GM21390 (cell line): ENCODE measurements at regions not wholly inside any gene's neighbourhood (a gene's known extent, or its start where the extent isn't known, plus 50 kb on each side); places are given as distances from the start of the nearest gene placed in this dataset.

Experiments
- ATAC-seq: cut with Tn5 transposase; IDR thresholded peaks from one replicate; pipeline ENCODE4 v1.9.1; 2021; ENCODE audit not compliant: unreplicated experiment

- no peak for ATAC-seq
Observed at GRCh38 chr1:187413405-187414169, 584.8 kb downstream of the PLA2G4A start.

DNA sequence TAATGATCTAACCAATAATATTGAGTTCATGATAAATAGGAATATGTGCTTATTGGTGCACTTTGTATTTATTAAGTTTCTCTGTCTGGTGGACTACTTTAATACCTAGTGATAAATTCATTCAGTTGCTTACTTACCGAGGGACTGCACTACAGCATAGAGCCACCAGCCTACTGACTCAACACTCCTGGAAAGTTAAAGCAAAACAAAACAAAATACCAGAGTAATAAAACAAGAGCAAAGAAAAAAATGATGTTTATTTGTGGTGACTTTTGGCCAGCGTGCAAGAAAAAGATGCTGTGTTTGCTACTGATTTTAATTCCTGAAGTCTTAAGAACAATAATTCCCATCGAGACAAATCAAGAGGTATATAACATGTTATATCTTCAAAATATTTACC lies 586.3 kb downstream of the PLA2G4A start:
- no peak for ATAC-seq

DNA sequence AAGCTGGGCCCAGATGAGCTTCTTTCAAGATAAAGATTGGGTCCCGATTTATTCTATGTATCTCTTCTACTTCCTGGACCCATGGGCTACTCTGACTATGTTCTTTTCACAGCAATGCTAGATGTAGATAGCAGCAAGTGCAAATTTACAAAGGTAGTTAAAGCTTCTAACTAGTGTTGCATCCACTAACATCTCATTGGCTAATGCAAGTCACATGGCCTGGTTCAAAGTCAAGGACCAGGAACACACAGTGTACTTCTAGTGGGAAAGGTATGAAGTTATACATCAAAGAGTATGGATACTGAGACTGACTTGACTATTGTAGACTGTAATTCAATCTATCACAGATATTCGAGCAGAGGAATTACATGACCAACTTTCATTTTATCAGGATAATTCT lies 588.8 kb downstream of the PLA2G4A start:
- ATAC-seq = no peak

DNA sequence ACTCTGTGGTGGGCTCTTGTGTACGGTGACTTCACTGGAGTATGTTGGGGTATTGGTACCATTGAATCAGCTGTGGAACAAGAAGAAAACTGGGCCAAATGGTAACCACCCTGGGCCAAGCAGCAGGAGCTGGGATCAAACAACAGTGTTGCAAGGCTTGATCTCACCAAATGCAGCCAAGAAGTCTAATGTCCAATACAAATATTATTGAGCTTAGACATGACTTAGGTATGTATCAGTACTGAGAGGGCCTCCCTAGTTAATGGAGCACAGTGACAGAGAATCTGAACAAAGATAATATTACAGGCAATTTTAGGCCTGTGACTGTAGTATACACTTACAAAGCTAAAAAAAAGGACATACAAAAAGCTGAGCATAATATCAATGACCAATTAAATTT lies 604.8 kb downstream of the PLA2G4A start:
- ATAC-seq = no peak

GRCh38 chr1:187442603-187443002 lies 613.9 kb downstream of the PLA2G4A start:
- ATAC-seq = no peak

- no peak for ATAC-seq
Observed at GRCh38 chr1:187443939-187444338, 615.2 kb downstream of the PLA2G4A start.

GRCh38 chr1:187445066-187445465 lies 616.3 kb downstream of the PLA2G4A start:
- ATAC-seq = no peak

DNA sequence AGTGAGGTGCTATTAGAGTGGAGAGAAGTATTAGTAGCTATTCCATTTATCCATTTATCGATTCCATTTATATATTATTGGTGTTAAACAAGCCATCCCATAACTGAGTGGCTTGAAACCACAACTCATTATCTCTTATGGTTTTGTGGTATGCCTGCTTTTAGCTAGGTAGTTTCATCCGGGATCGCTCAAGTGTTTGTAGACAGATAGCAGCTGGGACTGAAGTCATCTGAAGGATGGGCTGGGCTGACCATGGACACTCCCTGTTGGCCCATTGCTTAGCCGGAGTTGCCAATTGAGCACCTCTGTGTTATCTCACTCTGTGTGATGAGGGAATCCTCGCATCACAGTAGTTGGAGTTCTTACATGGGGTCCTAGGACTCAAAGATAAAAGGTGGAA lies 622.5 kb downstream of the PLA2G4A start:
- no peak for ATAC-seq

DNA sequence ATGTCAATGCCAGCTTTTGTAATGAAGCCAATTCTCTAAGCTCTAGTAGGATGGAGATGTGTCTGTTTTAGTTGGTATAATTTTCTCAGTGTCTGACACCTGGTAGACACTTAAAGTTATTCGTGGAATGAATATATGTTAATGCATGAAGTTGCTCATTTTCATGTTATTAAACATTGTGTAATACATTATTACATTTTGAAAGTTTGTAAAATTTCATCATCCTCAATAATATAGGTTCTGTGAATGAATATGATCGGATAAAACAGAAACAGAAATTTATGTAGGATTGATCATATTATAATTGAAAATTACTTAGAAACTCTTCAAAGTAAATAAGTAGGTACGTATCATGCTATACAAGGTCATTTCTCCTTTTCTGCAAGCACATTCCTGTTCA lies 625.3 kb downstream of the PLA2G4A start:
- no peak for ATAC-seq

DNA sequence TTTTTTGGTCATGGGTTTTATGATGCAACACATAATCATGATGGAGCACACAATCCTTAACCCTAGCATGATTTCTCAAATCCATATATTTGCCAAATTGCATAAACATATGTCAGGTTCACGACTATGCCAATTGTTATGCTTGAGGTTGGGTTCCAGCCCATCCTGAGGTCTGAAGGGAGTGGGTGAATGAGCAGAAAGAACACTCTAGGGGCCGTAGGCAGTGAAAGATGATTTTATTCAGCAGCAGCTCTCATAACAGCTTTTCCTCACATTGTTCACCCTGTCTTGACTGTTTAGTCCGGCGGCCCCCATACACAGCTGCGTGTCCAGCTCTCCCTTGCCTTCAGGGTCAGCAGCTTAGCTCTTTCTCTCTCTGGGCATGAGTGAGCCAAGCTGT lies 627.7 kb downstream of the PLA2G4A start:
- no peak for ATAC-seq

DNA sequence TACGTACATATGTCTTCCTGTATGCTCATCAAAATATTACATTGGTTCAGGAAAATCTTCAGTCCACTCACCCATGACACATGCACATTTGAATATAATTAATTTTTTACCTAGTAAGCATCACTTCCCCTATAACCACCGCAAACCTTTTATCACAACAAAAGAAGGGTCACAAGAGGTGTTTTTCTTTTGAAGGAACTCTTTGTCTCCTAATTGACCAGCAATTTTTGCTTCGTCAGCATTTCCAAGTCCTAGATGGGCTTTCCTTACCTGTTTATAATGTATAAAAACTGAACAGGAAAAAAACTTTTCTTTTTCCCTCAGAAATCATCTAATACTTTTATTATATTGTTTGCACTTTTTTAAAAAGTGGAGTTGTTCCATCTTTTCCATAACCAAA lies 631.3 kb downstream of the PLA2G4A start:
- no peak for ATAC-seq

GRCh38 chr1:187464320-187464719 lies 635.6 kb downstream of the PLA2G4A start:
- no peak for ATAC-seq

GRCh38 chr1:187465441-187465840 lies 636.7 kb downstream of the PLA2G4A start:
- no peak for ATAC-seq

DNA sequence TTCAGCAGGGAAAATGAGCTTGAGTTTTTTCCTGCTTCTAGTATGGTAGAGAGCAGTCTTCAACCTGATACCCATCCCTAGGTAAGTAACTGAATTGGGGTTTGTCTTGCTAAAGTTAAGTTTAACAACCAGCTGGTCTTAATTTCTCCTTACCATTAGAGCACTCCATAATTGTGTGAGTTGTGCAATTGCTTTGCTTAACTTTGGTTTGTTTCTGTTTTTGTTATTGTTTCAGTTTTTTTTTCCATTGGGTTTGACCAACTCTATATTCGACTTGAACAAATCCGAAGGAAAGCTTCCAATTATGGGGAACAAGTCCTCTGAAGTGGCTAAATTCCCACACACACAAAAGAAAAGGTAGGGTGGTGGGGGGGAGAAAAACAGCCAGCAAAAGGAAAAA lies 641.1 kb downstream of the PLA2G4A start:
- no peak for ATAC-seq

- no peak for ATAC-seq
Observed at GRCh38 chr1:187471555-187471954, 642.8 kb downstream of the PLA2G4A start.

- ATAC-seq = no peak
Observed at GRCh38 chr1:187474336-187474735, 645.6 kb downstream of the PLA2G4A start.

GRCh38 chr1:187476671-187477070 lies 647.9 kb downstream of the PLA2G4A start:
- ATAC-seq = no peak

DNA sequence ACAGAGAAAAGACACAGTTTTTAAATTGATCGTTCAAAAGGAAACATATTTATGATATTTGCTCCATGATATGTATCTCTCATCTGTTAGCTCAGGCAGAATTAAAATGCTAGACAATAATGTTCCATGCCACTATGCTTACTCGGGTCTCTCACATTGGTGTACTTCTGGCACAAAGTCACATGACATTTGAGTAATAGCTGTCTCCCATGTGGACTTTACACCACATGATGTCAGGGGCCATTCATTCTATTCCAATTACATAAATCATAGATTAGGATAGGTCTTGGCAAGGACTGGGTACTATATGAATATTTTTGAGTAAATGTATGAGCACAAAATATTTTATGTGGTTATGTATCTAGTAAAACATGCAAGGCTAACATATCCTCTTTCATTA lies 648.4 kb downstream of the PLA2G4A start:
- no peak for ATAC-seq

- ATAC-seq = no peak
Observed at GRCh38 chr1:187477535-187477934, 648.8 kb downstream of the PLA2G4A start.

DNA sequence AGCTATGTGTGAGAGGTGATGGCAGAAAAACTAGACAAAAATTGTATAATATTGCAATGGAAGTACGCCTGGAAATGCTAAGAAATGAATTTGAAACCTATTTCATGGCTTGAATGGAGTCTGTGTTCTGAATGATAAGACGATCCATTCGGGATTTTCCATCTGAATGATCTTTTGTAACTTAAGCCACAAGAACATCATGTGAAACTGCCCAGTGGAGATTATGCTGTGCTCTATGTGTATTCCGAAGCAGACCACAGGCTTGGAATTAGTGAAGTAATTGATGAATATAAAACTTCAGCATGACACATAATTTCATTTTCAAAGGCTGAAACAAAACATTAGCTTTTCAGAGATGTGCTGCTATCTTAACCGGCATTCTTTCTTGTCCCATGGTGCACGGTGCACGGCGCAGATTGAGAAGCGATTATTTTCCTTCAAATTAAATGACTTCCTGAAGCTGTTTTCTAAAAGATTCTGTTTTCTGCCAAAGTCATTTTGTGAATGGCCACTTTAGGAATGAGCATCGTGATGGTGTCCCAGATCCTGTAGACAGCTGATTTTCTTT lies 652.9 kb downstream of the PLA2G4A start:
- ATAC-seq = no peak

DNA sequence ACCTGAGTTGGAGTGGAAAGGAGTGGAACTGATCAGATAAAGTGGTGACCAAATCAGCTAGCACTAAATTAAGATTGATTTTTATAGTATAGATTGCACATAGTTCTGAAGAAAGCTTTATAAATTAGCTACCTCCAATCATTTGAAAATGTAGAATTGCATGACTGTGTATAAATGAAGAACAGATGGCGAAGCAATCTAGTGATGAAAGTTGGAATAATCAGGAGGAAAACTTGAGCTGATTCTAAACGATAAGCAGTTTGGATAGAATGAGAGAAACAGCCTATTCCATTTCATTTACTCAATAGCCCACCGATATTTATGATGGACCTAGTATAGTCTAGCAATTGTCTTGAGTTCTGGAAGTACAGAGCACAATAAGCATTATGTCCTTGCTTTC lies 661.5 kb downstream of the PLA2G4A start:
- no peak for ATAC-seq

DNA sequence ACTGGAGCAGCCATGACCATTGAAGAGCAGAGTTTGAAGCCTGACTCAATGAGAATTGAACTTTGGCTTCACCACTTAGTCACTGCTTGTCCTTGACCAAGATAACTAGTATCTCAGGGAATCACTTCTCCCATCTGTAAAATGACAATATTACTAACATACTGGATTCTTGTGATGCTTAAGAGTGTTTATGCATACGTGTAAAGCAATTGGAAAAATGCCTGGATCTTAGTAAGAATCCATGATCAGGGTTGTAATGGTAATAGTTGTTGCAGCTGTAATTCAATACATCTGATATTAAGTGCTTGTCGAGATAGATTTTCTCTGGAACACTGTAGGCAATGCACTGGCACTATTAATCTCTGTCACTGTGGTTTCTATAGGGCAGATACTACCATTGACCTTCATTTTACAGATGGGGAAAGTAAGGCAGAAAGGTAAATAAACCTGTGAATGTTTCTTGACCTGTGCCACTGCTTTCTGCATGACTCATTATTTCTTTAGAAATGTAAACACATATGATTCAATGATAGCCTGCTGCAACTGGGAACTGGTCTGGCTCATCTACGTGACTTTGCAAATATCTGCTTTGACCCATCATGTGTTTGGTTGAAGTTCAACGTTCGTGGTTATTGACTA lies 662.5 kb downstream of the PLA2G4A start:
- ATAC-seq = no peak
